ENCODE measurements at regions not wholly inside any gene's neighbourhood (a gene's known extent, or its start where the extent isn't known, plus 50 kb on each side); places are given as distances from the start of the nearest gene placed in this dataset.

- TF ChIP-seq CTCF (IDR thresholded peaks at IDR 0.05): no peak
- no peak for TF ChIP-seq ZFX (IDR thresholded peaks at IDR 0.05; ENCODE audit: borderline replicate concordance)
Observed at GRCh38 chr18:43531438-43531837, 254.1 kb upstream of the SYT4 start.
